ENCODE measurements at regions not wholly inside any gene's neighbourhood (a gene's known extent, or its start where the extent isn't known, plus 50 kb on each side); places are given as distances from the start of the nearest gene placed in this dataset.
"Not testable (repeated sequence)": the region's sequence is repeated elsewhere in the genome, so short reads cannot be mapped to it uniquely, and the experiment has no call there.

- H3K36me3 ChIP-seq, result no peaks in the 10 kb centered on the region
- H3K4me3 ChIP-seq, result no peak overlapping the region
- DNase-seq (no peak), ATAC-seq (no peak)
- no peak for TF ChIP-seq CTCF (IDR thresholded peaks at IDR 0.05)
- H3K4me1 ChIP-seq, result no peaks in the 10 kb centered on the region
- intact Hi-C loops (cut with DNase I), result no loop called here
- no peaks in the 10 kb centered on the region for H3K9me3 ChIP-seq
- no peaks in the 10 kb centered on the region for H3K27me3 ChIP-seq
- no peak overlapping the region for H3K27ac ChIP-seq
Measured at GRCh38 chrX:144722307-144722706, 525.0 kb upstream of the SPANXN1 start.

- no peak overlapping the region for H3K4me3 ChIP-seq
- intact Hi-C loops (cut with DNase I), result no loop called here
- H3K9me3 ChIP-seq, result no peaks in the 10 kb centered on the region
- DNase-seq (no peak), ATAC-seq (no peak)
- no peaks in the 10 kb centered on the region for H3K36me3 ChIP-seq
- H3K4me1 ChIP-seq, result no peaks in the 10 kb centered on the region
- H3K27me3 ChIP-seq, result no peaks in the 10 kb centered on the region
- no peak for TF ChIP-seq CTCF (IDR thresholded peaks at IDR 0.05)
- H3K27ac ChIP-seq, result no peak overlapping the region
Measured at GRCh38 chrX:144730471-144730870, 516.8 kb upstream of the SPANXN1 start.

- intact Hi-C loops (cut with DNase I), result no loop called here
- DNase-seq (no peak), ATAC-seq (no peak)
- Histone ChIP-seq H3K4me3 (no peak overlapping the region), H3K9me3 (no peaks in the 10 kb centered on the region), H3K4me1 (no peaks in the 10 kb centered on the region), H3K27me3 (no peaks in the 10 kb centered on the region), H3K36me3 (no peaks in the 10 kb centered on the region), H3K27ac (no peak overlapping the region)
- TF ChIP-seq CTCF (IDR thresholded peaks at IDR 0.05), result no peak
Measured at GRCh38 chrX:144732588-144732987, 514.7 kb upstream of the SPANXN1 start.

- Histone ChIP-seq H3K27ac (no peak overlapping the region), H3K4me3 (no peak overlapping the region), H3K4me1 (no peaks in the 10 kb centered on the region), H3K36me3 (no peaks in the 10 kb centered on the region), H3K9me3 (no peaks in the 10 kb centered on the region), H3K27me3 (no peaks in the 10 kb centered on the region)
- ATAC-seq (no peak), DNase-seq (no peak)
- no peak for TF ChIP-seq CTCF (IDR thresholded peaks at IDR 0.05)
- intact Hi-C loops (cut with DNase I), result no loop called here
Measured at GRCh38 chrX:144738246-144738645, 509.1 kb upstream of the SPANXN1 start.

- no peak for TF ChIP-seq CTCF (IDR thresholded peaks at IDR 0.05)
- DNase-seq, result no peak
- ATAC-seq, result no peak
Measured at GRCh38 chrX:144768540-144768939, 478.8 kb upstream of the SPANXN1 start.

GRCh38 chrX:144783528-144783927 lies 463.8 kb upstream of the SPANXN1 start:
- H3K27ac ChIP-seq; DNase-seq; H3K4me3 ChIP-seq; H3K36me3 ChIP-seq; H3K27me3 ChIP-seq; H3K4me1 ChIP-seq; intact Hi-C loops (cut with DNase I); H3K9me3 ChIP-seq; ATAC-seq: not testable (repeated sequence)

More at GRCh38 chrX:144768540-144768939, 478.8 kb upstream of the SPANXN1 start:
- Histone ChIP-seq H3K4me1 (no peaks in the 10 kb centered on the region), H3K27ac (no peak overlapping the region), H3K27me3 (no peaks in the 10 kb centered on the region), H3K9me3 (no peaks in the 10 kb centered on the region), H3K36me3 (no peaks in the 10 kb centered on the region), H3K4me3 (no peak overlapping the region)
- intact Hi-C loops (cut with DNase I), result no loop called here

All from upper lobe of right lung (tissue), 1 donor.